Prostate gland (tissue), 2 donors: ENCODE measurements at regions not wholly inside any gene's neighbourhood (a gene's known extent, or its start where the extent isn't known, plus 50 kb on each side); places are given as distances from the start of the nearest gene placed in this dataset.

ENCODE experiments used
- DNase-seq: peaks from one replicate; pipeline ENCODE4 v3.0.0-alpha.2; 2019; ENCODE audit warnings: low spot score
- H3K27ac ChIP-seq, 2 donors: fragments of 200-600 bp; sonication (generic); 2 replicates each; pipeline ENCODE4 v1.5.1; 2017 to 2019
- H3K27me3 ChIP-seq: fragments of 200-600 bp; sonication (generic); replicated peaks from 2 replicates; pipeline ENCODE4 v1.5.1; 2019; ENCODE audit not compliant: insufficient read depth
- H3K36me3 ChIP-seq, 2 donors: fragments of 200-600 bp; sonication (generic); 1 replicate in 1 of 2; 2 replicates in 1 of 2; pipeline versions ENCODE4 v1.5.1 to v1.8.1; 2017 to 2019
- H3K4me1 ChIP-seq: fragments of 200-600 bp; sonication (generic); replicated peaks from 2 replicates; pipeline ENCODE4 v1.5.1; 2019
- H3K4me3 ChIP-seq, 2 donors: fragments of 200-600 bp; sonication (generic); 2 replicates each; pipeline ENCODE4 v1.5.1; 2017 to 2019
- H3K9me3 ChIP-seq: fragments of 200-600 bp; sonication (generic); 2 replicates; pipeline ENCODE4 v1.5.1; 2017
- POLR2A ChIP-seq: fragments of 450-650 bp; IDR thresholded peaks from one replicate; pipeline ENCODE4 v1.6.1; 2016; ENCODE audit warnings: antibody characterized with exemption, mild to moderate bottlenecking
- POLR2AphosphoS5 ChIP-seq: sonication (generic); formaldehyde crosslinking; IDR thresholded peaks from one replicate; pipeline ENCODE4 v1.6.1; 2017; ENCODE audit warnings: antibody characterized with exemption
- WGBS: methylation state at CpG from one replicate; pipeline ENCODE4 v1.1.5; 2018; 5-methylcytosine and 5-hydroxymethylcytosine counted together
- intact Hi-C: fragments of 100-400 bp; cut with DNase I; formaldehyde crosslinking; loops from one replicate; pipeline ENCODE4 v1.14.2; 2022
- TF ChIP-seq, protein P1 (sequence below), 4 experiments: fragments of 200-600 bp in 2 of 4; fragments of 450-650 bp in 2 of 4; sonication (generic) in 2 of 4; IDR thresholded peaks; 1 replicate in 3 of 4; 2 replicates in 1 of 4; pipeline ENCODE4 v1.5.1; 2016 to 2019; ENCODE audit warnings: antibody characterized with exemption in 4 of 4, mild to moderate bottlenecking in 2 of 4, moderate library complexity in 2 of 4

- Histone ChIP-seq H3K9me3 (no peaks in the 10 kb centered on the region), H3K36me3 (no peaks in the 10 kb centered on the region), H3K27ac (no peak overlapping the region), H3K4me3 (no peak overlapping the region), H3K27me3 (no peaks in the 10 kb centered on the region), H3K4me1 (no peaks in the 10 kb centered on the region)
- DNase-seq = no peak
- 88% methylated on average over 8 of the region's 8 CpGs for WGBS
- TF ChIP-seq POLR2AphosphoS5 (no peak), POLR2A (no peak)
- TF ChIP-seq, protein P1, sequence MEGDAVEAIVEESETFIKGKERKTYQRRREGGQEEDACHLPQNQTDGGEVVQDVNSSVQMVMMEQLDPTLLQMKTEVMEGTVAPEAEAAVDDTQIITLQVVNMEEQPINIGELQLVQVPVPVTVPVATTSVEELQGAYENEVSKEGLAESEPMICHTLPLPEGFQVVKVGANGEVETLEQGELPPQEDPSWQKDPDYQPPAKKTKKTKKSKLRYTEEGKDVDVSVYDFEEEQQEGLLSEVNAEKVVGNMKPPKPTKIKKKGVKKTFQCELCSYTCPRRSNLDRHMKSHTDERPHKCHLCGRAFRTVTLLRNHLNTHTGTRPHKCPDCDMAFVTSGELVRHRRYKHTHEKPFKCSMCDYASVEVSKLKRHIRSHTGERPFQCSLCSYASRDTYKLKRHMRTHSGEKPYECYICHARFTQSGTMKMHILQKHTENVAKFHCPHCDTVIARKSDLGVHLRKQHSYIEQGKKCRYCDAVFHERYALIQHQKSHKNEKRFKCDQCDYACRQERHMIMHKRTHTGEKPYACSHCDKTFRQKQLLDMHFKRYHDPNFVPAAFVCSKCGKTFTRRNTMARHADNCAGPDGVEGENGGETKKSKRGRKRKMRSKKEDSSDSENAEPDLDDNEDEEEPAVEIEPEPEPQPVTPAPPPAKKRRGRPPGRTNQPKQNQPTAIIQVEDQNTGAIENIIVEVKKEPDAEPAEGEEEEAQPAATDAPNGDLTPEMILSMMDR (IDR thresholded peaks at IDR 0.05) = no peak
- intact Hi-C loops = no loop called here
Measured at GRCh38 chr4:189049682-189050081, 891.0 kb upstream of the FRG1 start.

DNA sequence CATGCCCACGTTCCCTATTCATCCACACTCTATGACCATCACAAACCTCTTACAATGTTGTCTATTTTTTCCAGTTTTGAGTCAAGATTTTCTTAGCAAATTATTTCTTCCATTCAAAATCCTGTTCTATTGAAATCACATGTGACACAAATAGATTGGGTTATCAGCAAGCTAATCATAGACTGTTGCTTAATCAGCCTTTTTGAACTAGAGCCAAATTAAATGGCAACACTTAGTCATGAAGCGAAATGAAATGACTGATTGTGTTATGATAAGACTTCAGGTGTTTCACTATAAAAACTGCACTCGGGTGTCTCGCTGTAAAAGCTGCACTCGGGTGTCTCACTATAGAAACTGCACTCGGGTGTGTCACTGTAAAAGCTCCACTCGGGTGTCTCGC is 890.0 kb upstream of the FRG1 start:
- intact Hi-C loops = no loop called here
- H3K27ac ChIP-seq = no peak overlapping the region
- no peak overlapping the region for H3K4me3 ChIP-seq
- WGBS = 9% methylated on average over 8 of the region's 8 CpGs
- no peaks in the 10 kb centered on the region for H3K4me1 ChIP-seq
- no peaks in the 10 kb centered on the region for H3K36me3 ChIP-seq
- DNase-seq = no peak
- no peaks in the 10 kb centered on the region for H3K9me3 ChIP-seq
- TF ChIP-seq POLR2AphosphoS5 (no peak), POLR2A (no peak)
- TF ChIP-seq, protein P1 (IDR thresholded peaks at IDR 0.05) = no peak
- H3K27me3 ChIP-seq = no peaks in the 10 kb centered on the region

GRCh38 chr4:189053621-189054020 is 887.1 kb upstream of the FRG1 start:
- TF ChIP-seq, protein P1 (IDR thresholded peaks at IDR 0.05) = no peak
- no peaks in the 10 kb centered on the region for H3K9me3 ChIP-seq
- H3K27me3 ChIP-seq = no peaks in the 10 kb centered on the region
- WGBS = 88% methylated on average over 7 of the region's 7 CpGs
- no peak for DNase-seq
- no peak overlapping the region for H3K27ac ChIP-seq
- H3K4me3 ChIP-seq = no peak overlapping the region
- H3K36me3 ChIP-seq = no peaks in the 10 kb centered on the region
- H3K4me1 ChIP-seq = no peaks in the 10 kb centered on the region
- intact Hi-C loops = no loop called here

DNA sequence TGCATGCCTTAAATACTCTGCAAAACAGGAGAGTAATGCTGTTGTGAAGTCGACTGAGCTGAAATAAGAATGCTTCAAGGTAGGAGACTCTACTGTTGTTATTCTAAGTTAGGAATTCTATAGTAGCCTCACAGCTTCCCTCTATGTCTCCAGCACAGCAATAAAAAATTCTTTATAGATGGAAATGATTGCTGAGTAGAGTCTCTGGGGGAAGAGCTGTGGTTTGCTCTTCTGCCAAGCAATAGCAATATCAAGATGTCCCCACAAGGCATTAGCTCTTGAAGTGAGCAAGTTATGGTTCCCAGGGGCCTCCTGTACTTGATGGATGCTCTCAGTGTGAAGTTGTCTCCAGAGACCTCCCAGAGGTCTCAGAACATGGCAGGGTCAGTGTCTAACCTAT is 880.6 kb upstream of the FRG1 start:
- no peak overlapping the region for H3K4me3 ChIP-seq
- no peaks in the 10 kb centered on the region for H3K36me3 ChIP-seq
- no peak overlapping the region for H3K27ac ChIP-seq
- DNase-seq = no peak
- H3K27me3 ChIP-seq = no peaks in the 10 kb centered on the region
- intact Hi-C loops = no loop called here
- H3K9me3 ChIP-seq = no peaks in the 10 kb centered on the region
- 29% methylated on average over 1 of the region's 1 CpG for WGBS
- no peaks in the 10 kb centered on the region for H3K4me1 ChIP-seq
- TF ChIP-seq POLR2AphosphoS5 (no peak), POLR2A (no peak)
- TF ChIP-seq, protein P1 (IDR thresholded peaks at IDR 0.05) = no peak

GRCh38 chr4:189062047-189062820 is 878.4 kb upstream of the FRG1 start:
- no peak for DNase-seq
- WGBS = 54% methylated on average over 2 of the region's 2 CpGs
- intact Hi-C loops = no loop called here

More at GRCh38 chr4:189062047-189062820, 878.4 kb upstream of the FRG1 start:
- no peaks in the 10 kb centered on the region for H3K9me3 ChIP-seq
- TF ChIP-seq, protein P1 (IDR thresholded peaks at IDR 0.05) = no peak
- TF ChIP-seq POLR2A = no peak
- no peak for TF ChIP-seq POLR2AphosphoS5
- H3K27me3 ChIP-seq = no peaks in the 10 kb centered on the region
- H3K4me3 ChIP-seq = no peak overlapping the region
- no peak overlapping the region for H3K27ac ChIP-seq
- H3K36me3 ChIP-seq = no peaks in the 10 kb centered on the region
- no peaks in the 10 kb centered on the region for H3K4me1 ChIP-seq
